H54 (cell line): ENCODE measurements at regions not wholly inside any gene's neighbourhood (a gene's known extent, or its start where the extent isn't known, plus 50 kb on each side); places are given as distances from the start of the nearest gene placed in this dataset.
A peak's percentile ranks its signal among the peaks of the same experiment; 100 is the strongest.

ENCODE experiments used
- DNase-seq: peaks from one replicate; pipeline ENCODE4 v3.0.0; 2011; ENCODE audit warnings: low spot score, mixed read lengths; ENCODE audit not compliant: insufficient read length
- FAIRE-seq: peaks from 3 replicates; lab custom pipeline; 2011; peaks lifted over from hg19 to GRCh38; lab: Jason Lieb, UNC
- POLR2A ChIP-seq: IDR thresholded peaks from 2 replicates; pipeline ENCODE4 v1.6.1; 2011; ENCODE audit warnings: low read depth, mild to moderate bottlenecking, low read length

DNA sequence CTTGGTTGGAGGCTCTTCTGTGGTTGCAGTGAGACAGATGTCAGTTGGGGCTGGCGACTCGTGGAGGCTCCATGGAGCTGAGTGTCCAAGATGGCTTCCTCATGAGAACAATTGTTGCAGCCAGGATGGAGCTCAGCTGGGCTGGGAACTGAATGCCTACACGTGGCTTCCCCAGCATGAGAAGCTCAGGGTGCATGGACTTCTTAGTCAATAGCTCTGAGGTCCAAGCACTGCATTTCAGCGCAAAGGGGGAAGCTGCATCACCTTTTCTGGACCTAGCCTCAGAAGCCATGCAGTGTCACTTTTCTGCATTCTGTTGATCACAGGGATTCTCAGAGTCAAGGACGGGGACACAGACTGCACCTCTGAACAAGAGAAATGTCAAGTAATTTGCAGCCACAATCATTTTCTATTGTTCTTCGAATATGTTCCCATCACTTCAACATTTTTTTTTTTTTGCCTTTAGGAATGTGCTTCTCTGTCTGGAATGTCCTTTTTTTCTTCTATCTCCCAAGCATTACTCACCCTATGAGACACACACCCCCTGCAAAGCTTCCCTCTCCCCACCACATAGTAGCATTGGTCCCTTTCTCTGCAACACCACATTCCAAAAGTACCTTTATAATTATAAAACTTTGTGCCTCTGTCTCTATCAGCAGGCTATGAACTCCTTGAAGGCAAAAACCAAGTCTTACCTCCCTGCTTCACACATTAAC, 57.5 kb upstream of the STK32A start:
- no peak for TF ChIP-seq POLR2A
- FAIRE-seq (no peak), DNase-seq (peak; percentile 9)

DNA sequence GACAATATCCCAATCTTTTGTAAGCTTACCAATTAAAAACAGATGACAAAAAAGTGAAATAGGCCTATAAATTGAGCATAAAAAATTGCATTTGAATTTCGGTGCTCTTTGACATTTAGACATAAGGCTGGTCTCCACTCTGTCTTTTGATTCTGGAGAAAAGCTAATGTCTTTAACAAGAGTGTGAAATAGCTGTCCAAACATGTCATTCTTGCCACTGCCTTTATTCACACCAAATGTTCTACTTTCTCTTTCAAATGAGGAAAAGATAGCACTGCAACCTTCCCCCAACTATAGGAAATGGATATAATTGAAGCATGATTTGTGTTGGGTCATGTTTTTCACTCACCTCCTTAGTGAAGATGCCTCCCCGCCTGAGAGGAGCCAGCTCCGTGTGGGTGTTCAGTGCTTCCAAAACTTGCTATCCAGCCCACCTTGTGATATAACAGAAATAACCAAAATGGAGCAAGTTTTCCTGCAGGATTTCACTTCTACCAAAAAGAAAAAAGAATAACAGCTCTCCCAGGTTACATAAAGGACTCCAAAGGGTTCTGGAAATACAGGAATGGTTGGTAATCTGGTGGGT, 55.2 kb upstream of the STK32A start:
- TF ChIP-seq POLR2A, result no peak
- DNase-seq (no peak), FAIRE-seq (no peak)

DNA sequence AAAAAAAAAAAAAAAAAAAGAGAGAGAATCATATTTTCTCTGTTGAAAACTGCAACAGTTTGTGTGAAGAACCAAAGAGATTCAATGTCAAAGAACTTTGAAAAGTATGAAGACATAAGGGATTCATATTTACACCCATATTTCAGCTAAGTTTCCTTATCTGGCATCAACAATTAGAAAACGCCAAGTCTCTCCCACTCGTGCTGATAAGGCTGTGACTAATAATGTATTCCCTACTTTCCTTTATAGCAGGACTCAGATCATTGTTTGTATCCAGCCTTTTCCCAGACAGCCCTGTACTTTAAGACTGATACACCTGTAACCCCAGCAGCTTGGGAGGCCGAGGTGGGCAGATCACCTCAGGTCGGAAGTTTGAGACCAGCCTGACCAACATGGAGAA, 54.1 kb upstream of the STK32A start:
- DNase-seq (no peak), FAIRE-seq (no peak)
- no peak for TF ChIP-seq POLR2A
